Ishikawa (cell line): ENCODE measurements at regions not wholly inside any gene's neighbourhood (a gene's known extent, or its start where the extent isn't known, plus 50 kb on each side); places are given as distances from the start of the nearest gene placed in this dataset.

ENCODE experiments used
- CEBPB ChIP-seq: IDR thresholded peaks from 2 replicates; pipeline ENCODE4 v1.6.1; 2012
- CREB1 ChIP-seq: IDR thresholded peaks from 2 replicates; pipeline ENCODE4 v1.6.1; 2012; ENCODE audit warnings: low read depth
- EGR1 ChIP-seq: IDR thresholded peaks from 2 replicates; pipeline ENCODE4 v1.6.1; 2012
- EP300 ChIP-seq: IDR thresholded peaks from 2 replicates; pipeline ENCODE4 v1.6.1; 2012; ENCODE audit warnings: borderline replicate concordance
- FOXM1 ChIP-seq: IDR thresholded peaks from 2 replicates; pipeline ENCODE4 v1.6.1; 2012; ENCODE audit warnings: low read depth, borderline replicate concordance
- MAX ChIP-seq: IDR thresholded peaks from 2 replicates; pipeline ENCODE4 v1.6.1; 2012
- NFIC ChIP-seq: IDR thresholded peaks from 2 replicates; pipeline ENCODE4 v1.6.1; 2012
- RAD21 ChIP-seq: IDR thresholded peaks from 2 replicates; pipeline ENCODE4 v1.6.1; 2012; ENCODE audit warnings: low read depth
- REST ChIP-seq: IDR thresholded peaks from 2 replicates; pipeline ENCODE4 v1.6.1; 2012; ENCODE audit warnings: low read depth, mild to moderate bottlenecking
- TAF1 ChIP-seq: IDR thresholded peaks from 2 replicates; pipeline ENCODE4 v1.6.1; 2012; ENCODE audit warnings: low read depth, mild to moderate bottlenecking
- TCF12 ChIP-seq: IDR thresholded peaks from 2 replicates; pipeline ENCODE4 v1.6.1; 2012; ENCODE audit warnings: low read depth
- TEAD4 ChIP-seq: IDR thresholded peaks from 2 replicates; pipeline ENCODE4 v1.6.1; 2012
- USF1 ChIP-seq: IDR thresholded peaks from 2 replicates; pipeline ENCODE4 v1.6.1; 2012
- YY1 ChIP-seq: IDR thresholded peaks from 2 replicates; pipeline ENCODE4 v1.6.1; 2012; ENCODE audit warnings: low read depth
- ZBTB7A ChIP-seq: IDR thresholded peaks from 2 replicates; pipeline ENCODE4 v1.6.1; 2012; ENCODE audit warnings: low read depth

- TF ChIP-seq TCF12 = no peak
- TF ChIP-seq YY1 = no peak
- no peak for TF ChIP-seq CEBPB
- no peak for TF ChIP-seq USF1
- no peak for TF ChIP-seq TEAD4
- no peak for TF ChIP-seq FOXM1
- TF ChIP-seq TAF1 = no peak
- TF ChIP-seq REST = no peak
- no peak for TF ChIP-seq ZBTB7A
- TF ChIP-seq NFIC = no peak
- no peak for TF ChIP-seq EGR1
- TF ChIP-seq RAD21 = no peak
- TF ChIP-seq EP300 = no peak
- TF ChIP-seq MAX = no peak
- TF ChIP-seq CREB1 = no peak
Measured at GRCh38 chr11:134734141-134734845, 322.3 kb upstream of the B3GAT1 start.

GRCh38 chr11:134733646-134734045 lies 321.6 kb upstream of the B3GAT1 start:
- TF ChIP-seq TEAD4 = no peak
- TF ChIP-seq FOXM1 = no peak
- TF ChIP-seq EGR1 = no peak
- no peak for TF ChIP-seq TAF1
- TF ChIP-seq RAD21 = no peak
- TF ChIP-seq CEBPB = no peak
- TF ChIP-seq REST = no peak
- TF ChIP-seq CREB1 = no peak
- no peak for TF ChIP-seq NFIC
- TF ChIP-seq ZBTB7A = no peak
- no peak for TF ChIP-seq USF1

GRCh38 chr11:134731213-134731961 lies 319.3 kb upstream of the B3GAT1 start:
- no peak for TF ChIP-seq RAD21
- no peak for TF ChIP-seq CREB1
- no peak for TF ChIP-seq EGR1
- no peak for TF ChIP-seq FOXM1
- TF ChIP-seq NFIC = no peak
- TF ChIP-seq TCF12 = no peak
- no peak for TF ChIP-seq MAX
- no peak for TF ChIP-seq TAF1
- no peak for TF ChIP-seq ZBTB7A
- TF ChIP-seq EP300 = no peak

- TF ChIP-seq REST (no peak), TAF1 (no peak), CREB1 (no peak), TCF12 (no peak), FOXM1 (no peak), TEAD4 (no peak), RAD21 (no peak), YY1 (no peak), ZBTB7A (no peak), USF1 (no peak), NFIC (no peak), EP300 (no peak), CEBPB (no peak), MAX (no peak), EGR1 (no peak)
Measured at GRCh38 chr11:134730561-134731212, 318.6 kb upstream of the B3GAT1 start.
